NCI-H82 treated with DMSO at 0.1 percent for 48 hours (cell line): ENCODE measurements at regions not wholly inside any gene's neighbourhood (a gene's known extent, or its start where the extent isn't known, plus 50 kb on each side); places are given as distances from the start of the nearest gene placed in this dataset.

ENCODE experiments used
- DNase-seq: peaks from one replicate; lab custom pipeline; 2025; ENCODE audit not compliant: unreplicated experiment; lab: John Stamatoyannopoulos, UW

GRCh38 chr2:140064243-140064642 is 1284.1 kb upstream of the NXPH2 start:
- DNase-seq: no peak

- DNase-seq: no peak
These were observed 1283.2 kb upstream of the NXPH2 start for GRCh38 chr2:140063356-140063755.

GRCh38 chr2:140061240-140061639 is 1281.0 kb upstream of the NXPH2 start:
- no peak for DNase-seq

- DNase-seq: no peak
These were observed 1277.7 kb upstream of the NXPH2 start for GRCh38 chr2:140057928-140058327.

- no peak for DNase-seq
These were observed 1261.6 kb upstream of the NXPH2 start for GRCh38 chr2:140041811-140042210.

- DNase-seq: no peak
These were observed 1261.0 kb upstream of the NXPH2 start for GRCh38 chr2:140041239-140041638.

- DNase-seq: no peak
These were observed 1253.4 kb upstream of the NXPH2 start for GRCh38 chr2:140033638-140034037.

GRCh38 chr2:140027966-140028365 is 1247.8 kb upstream of the NXPH2 start:
- no peak for DNase-seq

GRCh38 chr2:140027320-140027719 is 1247.1 kb upstream of the NXPH2 start:
- DNase-seq: no peak

GRCh38 chr2:140023291-140023690 is 1243.1 kb upstream of the NXPH2 start:
- no peak for DNase-seq

GRCh38 chr2:140018541-140018940 is 1238.4 kb upstream of the NXPH2 start:
- no peak for DNase-seq

GRCh38 chr2:140014204-140014546 is 1234.0 kb upstream of the NXPH2 start:
- no peak for DNase-seq

- DNase-seq: no peak
These were observed 1233.5 kb upstream of the NXPH2 start for GRCh38 chr2:140013545-140014203.

- DNase-seq: no peak
These were observed 1231.1 kb upstream of the NXPH2 start for GRCh38 chr2:140011287-140011686.

- DNase-seq: no peak
These were observed 1221.9 kb upstream of the NXPH2 start for GRCh38 chr2:140002110-140002509.

- no peak for DNase-seq
These were observed 1212.6 kb upstream of the NXPH2 start for GRCh38 chr2:139992711-139993345.

GRCh38 chr2:139992078-139992477 is 1211.9 kb upstream of the NXPH2 start:
- DNase-seq: no peak

GRCh38 chr2:139990646-139991335 is 1210.6 kb upstream of the NXPH2 start:
- no peak for DNase-seq

- peak; percentile 5 for DNase-seq
These were observed 1189.1 kb upstream of the NXPH2 start for GRCh38 chr2:139969323-139969722.

GRCh38 chr2:139968588-139968987 is 1188.4 kb upstream of the NXPH2 start:
- no peak for DNase-seq

GRCh38 chr2:139967665-139968064 is 1187.5 kb upstream of the NXPH2 start:
- DNase-seq: no peak

GRCh38 chr2:139964721-139965440 is 1184.7 kb upstream of the NXPH2 start:
- DNase-seq: no peak
